SK-N-SH (cell line): ENCODE measurements at regions not wholly inside any gene's neighbourhood (a gene's known extent, or its start where the extent isn't known, plus 50 kb on each side); places are given as distances from the start of the nearest gene placed in this dataset.

Source experiments
- CTCF ChIA-PET: fragments of 300-600, 350-600 bp; formaldehyde crosslinking; extraction: SDS; loops from one replicate; lab custom pipeline; 2021; lab: Yijun Ruan, JAX
- POLR2A ChIA-PET: fragments of 350-600 bp; sonication (Branson Sonifier 250); formaldehyde crosslinking; extraction: SDS; loops from one replicate; lab custom pipeline; 2020; ENCODE audit warnings: antibody characterized with exemption, inconsistent platforms; lab: Yijun Ruan, JAX
- DNase-seq: peaks from one replicate; pipeline ENCODE4 v3.0.0; 2012
- H2AFZ ChIP-seq: fragments of 200-600 bp; sonication (generic); 2 replicates; pipeline ENCODE4 v1.8.1; 2016; ENCODE audit warnings: antibody characterized with exemption, mild to moderate bottlenecking, low read depth
- H3F3A ChIP-seq: fragments of 200-600 bp; sonication (generic); replicated peaks from 2 replicates; pipeline ENCODE3; 2016; ENCODE audit warnings: antibody characterized with exemption, mild to moderate bottlenecking; ENCODE audit not compliant: insufficient read depth
- H3K27ac ChIP-seq, 2 experiments: fragments of 200-500 bp in 1 of 2; fragments of 200-600 bp in 1 of 2; sonication (Bioruptor generic) in 1 of 2; sonication (generic), shearing (Covaris generic) in 1 of 2; 2 replicates each; pipeline versions ENCODE4 v1.5.1 to v1.6.1; 2014 to 2016; ENCODE audit warnings: low read depth in 2 of 2, inconsistent platforms in 1 of 2, low read length in 1 of 2, mild to moderate bottlenecking in 1 of 2, mixed read lengths in 1 of 2
- H3K27me3 ChIP-seq: fragments of 200-600 bp; sonication (generic), shearing (Covaris generic); 2 replicates; pipeline ENCODE4 v1.6.1; 2016; ENCODE audit warnings: mixed run types; ENCODE audit not compliant: insufficient read depth
- H3K36me3 ChIP-seq, 2 experiments: fragments of 200-500 bp in 1 of 2; fragments of 200-600 bp in 1 of 2; sonication (Bioruptor generic) in 1 of 2; sonication (generic) in 1 of 2; replicated peaks in 1 of 2; 2 replicates each; pipeline versions ENCODE3 to v1.5.1; 2014 to 2016; ENCODE audit warnings: low read length in 1 of 2, mild to moderate bottlenecking in 1 of 2; ENCODE audit not compliant: insufficient read depth in 2 of 2, control insufficient read depth in 1 of 2
- H3K4me1 ChIP-seq, 2 experiments: fragments of 200-500 bp in 1 of 2; fragments of 200-600 bp in 1 of 2; sonication (Bioruptor generic) in 1 of 2; sonication (generic), shearing (Covaris generic) in 1 of 2; 2 replicates each; pipeline versions ENCODE4 v1.5.1 to v1.6.1; 2014 to 2016; ENCODE audit warnings: low read depth in 1 of 2, low read length in 1 of 2, mixed run types in 1 of 2; ENCODE audit not compliant: insufficient read depth in 2 of 2, control insufficient read depth in 1 of 2
- H3K4me2 ChIP-seq: fragments of 200-600 bp; sonication (generic), shearing (Covaris generic); 2 replicates; pipeline ENCODE4 v1.6.1; 2017; ENCODE audit warnings: mixed run types
- H3K4me3 ChIP-seq, 2 experiments: fragments of 200-500 bp in 1 of 2; fragments of 200-600 bp in 1 of 2; sonication (Bioruptor generic) in 1 of 2; sonication (generic), shearing (Covaris generic) in 1 of 2; 2 replicates each; pipeline versions ENCODE4 v1.5.1 to v1.8.1; 2014 to 2016; ENCODE audit warnings: low read depth in 2 of 2, inconsistent platforms in 1 of 2, low read length in 1 of 2, mild to moderate bottlenecking in 1 of 2, mixed read lengths in 1 of 2, moderate library complexity in 1 of 2
- H3K79me2 ChIP-seq: fragments of 200-600 bp; sonication (generic); 2 replicates; pipeline ENCODE4 v1.8.1; 2017; ENCODE audit warnings: mild to moderate bottlenecking; ENCODE audit not compliant: insufficient read depth
- H3K9ac ChIP-seq: fragments of 200-600 bp; sonication (generic); 2 replicates; pipeline ENCODE4 v1.6.1; 2017; ENCODE audit warnings: mixed run types
- H3K9me2 ChIP-seq: fragments of 200-600 bp; sonication (generic); 2 replicates; pipeline ENCODE4 v1.6.1; 2017; ENCODE audit warnings: mixed run types
- H3K9me3 ChIP-seq: fragments of 200-600 bp; sonication (generic); 2 replicates; pipeline ENCODE4 v1.6.1; 2017; ENCODE audit warnings: mixed run types, mild to moderate bottlenecking, moderate library complexity
- H4K20me1 ChIP-seq: fragments of 200-600 bp; sonication (generic); 2 replicates; pipeline ENCODE4 v1.6.1; 2017; ENCODE audit warnings: mild to moderate bottlenecking, mixed run types; ENCODE audit not compliant: insufficient read depth
- CHD2 ChIP-seq: fragments of 150-350 bp; IDR thresholded peaks from 2 replicates; pipeline ENCODE4 v1.6.1; 2018; ENCODE audit warnings: low read length; ENCODE audit not compliant: partially characterized antibody
- EP300 ChIP-seq, 2 experiments: IDR thresholded peaks; 2 replicates each; pipeline versions ENCODE4 v1.4.0 to v1.6.1; 2012; ENCODE audit warnings: borderline replicate concordance in 1 of 2, low read depth in 1 of 2, low read length in 1 of 2
- FOSL2 ChIP-seq: IDR thresholded peaks from 2 replicates; pipeline ENCODE4 v1.4.0; 2012; ENCODE audit warnings: low read depth, mild to moderate bottlenecking, moderate library complexity, borderline replicate concordance
- FOXJ3 ChIP-seq: sonication (generic); formaldehyde crosslinking; IDR thresholded peaks from 2 replicates; pipeline ENCODE4 v1.5.1; 2020; ENCODE audit warnings: mild to moderate bottlenecking, missing genetic modification reagents
- GABPA ChIP-seq: IDR thresholded peaks from 2 replicates; pipeline ENCODE4 v1.4.0; 2012; ENCODE audit warnings: low read depth, mild to moderate bottlenecking
- GATA2 ChIP-seq: sonication (generic); formaldehyde crosslinking; IDR thresholded peaks from 2 replicates; pipeline ENCODE4 v1.5.0; 2020; ENCODE audit warnings: mild to moderate bottlenecking, missing genetic modification reagents
- MXI1 ChIP-seq: IDR thresholded peaks from 2 replicates; pipeline ENCODE4 v1.6.1; 2012; ENCODE audit warnings: mild to moderate bottlenecking, low read depth, low read length, improper control_type of control experiment
- NFIC ChIP-seq: IDR thresholded peaks from 2 replicates; pipeline ENCODE4 v1.4.0; 2012; ENCODE audit warnings: borderline replicate concordance
- NRF1 ChIP-seq: IDR thresholded peaks from 2 replicates; pipeline ENCODE4 v1.6.1; 2012; ENCODE audit warnings: low read depth, mild to moderate bottlenecking, low read length
- PBX3 ChIP-seq: IDR thresholded peaks from 2 replicates; pipeline ENCODE4; 2012
- RAD21 ChIP-seq: IDR thresholded peaks from 2 replicates; pipeline ENCODE4 v1.6.1; 2012; ENCODE audit warnings: mild to moderate bottlenecking, low read length
- REST ChIP-seq: IDR thresholded peaks from 2 replicates; pipeline ENCODE4 v1.6.1; 2012; ENCODE audit warnings: mild to moderate bottlenecking, low read depth, low read length, moderate library complexity
- RFX5 ChIP-seq: IDR thresholded peaks from 2 replicates; pipeline ENCODE4 v1.6.1; 2012; ENCODE audit warnings: mild to moderate bottlenecking, improper control_type of control experiment, low read length
- SMC3 ChIP-seq: IDR thresholded peaks from 2 replicates; pipeline ENCODE4 v1.6.1; 2012; ENCODE audit warnings: low read depth, low read length, improper control_type of control experiment
- TEAD4 ChIP-seq: IDR thresholded peaks from 2 replicates; pipeline ENCODE4 v1.4.0; 2012; ENCODE audit warnings: mild to moderate bottlenecking, borderline replicate concordance; ENCODE audit not compliant: insufficient read depth
- USF1 ChIP-seq: IDR thresholded peaks from 2 replicates; pipeline ENCODE4 v1.4.0; 2012; ENCODE audit warnings: low read depth, borderline replicate concordance
- USF2 ChIP-seq: fragments of 150-350 bp; IDR thresholded peaks from 2 replicates; pipeline ENCODE4 v1.6.1; 2017; ENCODE audit warnings: antibody characterized with exemption, low read length, low read depth, borderline replicate concordance
- YY1 ChIP-seq: IDR thresholded peaks from 2 replicates; pipeline ENCODE4 v1.4.0; 2012; ENCODE audit warnings: low read depth, mild to moderate bottlenecking
- ZBTB33 ChIP-seq: IDR thresholded peaks from 2 replicates; pipeline ENCODE4 v1.4.0; 2012; ENCODE audit warnings: low read depth, borderline replicate concordance
- WGBS: methylation state at CpG from one replicate; pipeline ENCODE4 v1.1.6; 2017; ENCODE audit warnings: low lambda C conversion rate; 5-methylcytosine and 5-hydroxymethylcytosine counted together

GRCh38 chr3:82342521-82342920 lies 581.1 kb upstream of the GBE1 start:
- CTCF ChIA-PET = interaction anchor here (1.7 kb wide), 1 partner anchor 13 kb away, joined by 7 read pairs; no protein-coding TSS in a partner anchor
- H3K4me1 ChIP-seq = no peaks in the 10 kb centered on the region
- no peak overlapping the region for H3K27ac ChIP-seq
- POLR2A ChIA-PET = no interaction called here
- H3K4me3 ChIP-seq = peak overlapping the region in 1 of 2 experiments; percentile 24; a peak in 2 of 4 replicates
- no peak overlapping the region for H2AFZ ChIP-seq
- H3K9ac ChIP-seq = no peak overlapping the region
- WGBS = 32% methylated on average over 3 of the region's 3 CpGs
- H3F3A ChIP-seq = no peaks in the 10 kb centered on the region
- no peaks in the 10 kb centered on the region for H3K9me3 ChIP-seq
- no peak for DNase-seq
- H3K27me3 ChIP-seq = no peaks in the 10 kb centered on the region
- peak overlapping the region; percentile 4; the same call in 1 of the 2 replicates for H3K4me2 ChIP-seq
- H4K20me1 ChIP-seq = no peaks in the 10 kb centered on the region
- no peaks in the 10 kb centered on the region for H3K79me2 ChIP-seq
- no peaks in the 10 kb centered on the region for H3K36me3 ChIP-seq
- H3K9me2 ChIP-seq = no peaks in the 10 kb centered on the region
- TF ChIP-seq EP300 (IDR thresholded peaks at IDR 0.05; ENCODE audit: borderline replicate concordance in 1 of 2, low read depth in 1 of 2, low read length in 1 of 2) = no peak
- TF ChIP-seq FOXJ3 = no peak
- TF ChIP-seq GABPA = no peak
- TF ChIP-seq USF2 = no peak
- no peak for TF ChIP-seq SMC3
- TF ChIP-seq YY1 = no peak
- TF ChIP-seq RAD21 = no peak
- no peak for TF ChIP-seq FOSL2
- TF ChIP-seq RFX5 = no peak
- TF ChIP-seq REST = no peak
- TF ChIP-seq NRF1 = no peak
- no peak for TF ChIP-seq NFIC
- TF ChIP-seq USF1 = no peak
- TF ChIP-seq MXI1 = no peak
- TF ChIP-seq GATA2 (CRISPR knock-in tag) = no peak
- no peak for TF ChIP-seq CHD2
- TF ChIP-seq TEAD4 = no peak
- TF ChIP-seq PBX3 = no peak
- no peak for TF ChIP-seq ZBTB33
- TF ChIP-seq, all 33 proteins: peak for 0
